Esophagus muscularis mucosa (tissue), 4 donors: ENCODE measurements at regions not wholly inside any gene's neighbourhood (a gene's known extent, or its start where the extent isn't known, plus 50 kb on each side); places are given as distances from the start of the nearest gene placed in this dataset.

Source experiments
- EP300 ChIP-seq: sonication (generic); formaldehyde crosslinking; IDR thresholded peaks from one replicate; pipeline ENCODE4 v1.6.1; 2017; ENCODE audit warnings: antibody characterized with exemption
- POLR2A ChIP-seq: fragments of 450-650 bp; IDR thresholded peaks from one replicate; pipeline ENCODE4 v1.6.1; 2017; ENCODE audit warnings: antibody characterized with exemption, moderate library complexity, mild to moderate bottlenecking, low read depth
- POLR2AphosphoS5 ChIP-seq, 2 donors: sonication (generic); formaldehyde crosslinking; IDR thresholded peaks; one replicate each; pipeline ENCODE4 v1.6.1; 2017; ENCODE audit warnings: antibody characterized with exemption in 2 of 2
- TF ChIP-seq, protein P1 (sequence below), 3 experiments: fragments of 200-600 bp in 2 of 3; fragments of 450-650 bp in 1 of 3; sonication (generic) in 2 of 3; IDR thresholded peaks; one replicate each; pipeline ENCODE4 v1.5.1; 2017 to 2019; ENCODE audit warnings: antibody characterized with exemption in 3 of 3, mild to moderate bottlenecking in 2 of 3, moderate library complexity in 1 of 3

DNA sequence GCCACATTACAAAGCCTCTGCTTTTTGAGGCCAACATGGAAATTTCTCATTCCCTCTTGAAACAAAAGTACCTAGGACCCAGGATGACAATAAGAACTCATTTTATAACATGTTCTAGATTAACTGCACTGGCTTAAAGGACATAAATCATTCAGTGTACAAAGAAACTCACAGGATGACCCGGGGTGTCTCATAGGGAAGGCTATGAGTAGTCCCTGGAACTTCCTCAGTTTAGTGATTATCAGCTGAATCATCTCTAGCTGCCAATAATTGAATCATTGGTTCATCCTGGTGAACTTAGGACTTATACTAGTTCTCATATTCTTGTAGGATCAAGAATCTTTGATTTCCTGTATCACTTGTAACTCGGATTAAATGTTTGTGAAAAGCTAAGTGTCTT lies 95.8 kb upstream of the WDR1 start:
- TF ChIP-seq POLR2A (no peak), EP300 (no peak), POLR2AphosphoS5 (IDR thresholded peaks at IDR 0.05) (no peak)
- TF ChIP-seq, protein P1, sequence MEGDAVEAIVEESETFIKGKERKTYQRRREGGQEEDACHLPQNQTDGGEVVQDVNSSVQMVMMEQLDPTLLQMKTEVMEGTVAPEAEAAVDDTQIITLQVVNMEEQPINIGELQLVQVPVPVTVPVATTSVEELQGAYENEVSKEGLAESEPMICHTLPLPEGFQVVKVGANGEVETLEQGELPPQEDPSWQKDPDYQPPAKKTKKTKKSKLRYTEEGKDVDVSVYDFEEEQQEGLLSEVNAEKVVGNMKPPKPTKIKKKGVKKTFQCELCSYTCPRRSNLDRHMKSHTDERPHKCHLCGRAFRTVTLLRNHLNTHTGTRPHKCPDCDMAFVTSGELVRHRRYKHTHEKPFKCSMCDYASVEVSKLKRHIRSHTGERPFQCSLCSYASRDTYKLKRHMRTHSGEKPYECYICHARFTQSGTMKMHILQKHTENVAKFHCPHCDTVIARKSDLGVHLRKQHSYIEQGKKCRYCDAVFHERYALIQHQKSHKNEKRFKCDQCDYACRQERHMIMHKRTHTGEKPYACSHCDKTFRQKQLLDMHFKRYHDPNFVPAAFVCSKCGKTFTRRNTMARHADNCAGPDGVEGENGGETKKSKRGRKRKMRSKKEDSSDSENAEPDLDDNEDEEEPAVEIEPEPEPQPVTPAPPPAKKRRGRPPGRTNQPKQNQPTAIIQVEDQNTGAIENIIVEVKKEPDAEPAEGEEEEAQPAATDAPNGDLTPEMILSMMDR (IDR thresholded peaks at IDR 0.05), result no peak
